IMR-90 (cell line): ENCODE measurements at regions not wholly inside any gene's neighbourhood (a gene's known extent, or its start where the extent isn't known, plus 50 kb on each side); places are given as distances from the start of the nearest gene placed in this dataset.

Source experiments
- ATAC-seq: fragments of 200-7000 bp; cut with Tn5 transposase; 2 replicates; pipeline ENCODE4 v1.9.1; 2020; ENCODE audit warnings: low read depth, mild to moderate bottlenecking, moderate library complexity
- BruUV-seq: library from RNA; stranded (reverse); fragments of 400-500 nt; replicated peaks from 2 replicates; lab custom pipeline; 2021; lab: Mats Ljungman, UMichigan
- CTCF ChIA-PET: fragments of 300-600 bp; formaldehyde crosslinking; extraction: SDS; loops from one replicate; lab custom pipeline; 2021; ENCODE audit warnings: antibody characterized with exemption; lab: Yijun Ruan, JAX
- POLR2A ChIA-PET: fragments of 300-600 bp; sonication (Branson Sonifier 250); formaldehyde crosslinking; loops from one replicate; lab custom pipeline; 2022; ENCODE audit warnings: antibody characterized with exemption; ENCODE audit not compliant: unreplicated experiment; lab: Charles Lee
- DNase-seq: peaks from one replicate; pipeline ENCODE4 v3.0.0; 2013
- H2AFZ ChIP-seq: replicated peaks from 2 replicates; pipeline ENCODE3; 2013; ENCODE audit warnings: low read length, mild to moderate bottlenecking; ENCODE audit not compliant: poor library complexity
- H2AK5ac ChIP-seq: 2 replicates; pipeline ENCODE4 v1.6.1; 2013; ENCODE audit warnings: low read depth, low read length, inconsistent platforms
- H2AK9ac ChIP-seq: replicated peaks from 2 replicates; pipeline ENCODE3; 2013; ENCODE audit warnings: mild to moderate bottlenecking, low read depth, low read length, moderate library complexity; ENCODE audit not compliant: poor library complexity
- H2BK120ac ChIP-seq: 2 replicates; pipeline ENCODE4 v1.6.1; 2013; ENCODE audit warnings: low read depth, low read length, inconsistent platforms
- H2BK15ac ChIP-seq: 3 replicates; pipeline ENCODE4 v1.6.1; 2013; ENCODE audit warnings: low read depth, low read length, inconsistent platforms
- H2BK20ac ChIP-seq: 2 replicates; pipeline ENCODE4 v1.6.1; 2013; ENCODE audit warnings: low read depth, mild to moderate bottlenecking, inconsistent platforms, low read length, moderate library complexity
- H2BK5ac ChIP-seq: 2 replicates; pipeline ENCODE4 v1.6.1; 2013; ENCODE audit warnings: mild to moderate bottlenecking, low read depth, low read length, inconsistent platforms; ENCODE audit not compliant: poor library complexity, severe bottlenecking
- H3K14ac ChIP-seq: replicated peaks from 2 replicates; pipeline ENCODE4 v1.6.1; 2013; ENCODE audit warnings: low read depth, low read length, inconsistent platforms
- H3K18ac ChIP-seq: 2 replicates; pipeline ENCODE4 v1.6.1; 2013; ENCODE audit warnings: low read depth, low read length, control low read depth
- H3K23ac ChIP-seq: 2 replicates; pipeline ENCODE4 v1.6.1; 2013; ENCODE audit warnings: low read depth, low read length, inconsistent platforms
- H3K27ac ChIP-seq: 2 replicates; pipeline ENCODE4 v1.5.1; 2013; ENCODE audit warnings: mild to moderate bottlenecking, control low read depth, low read length; ENCODE audit not compliant: insufficient read depth
- H3K27me3 ChIP-seq: 2 replicates; pipeline ENCODE4 v1.6.1; 2013; ENCODE audit warnings: low read length; ENCODE audit not compliant: control insufficient read depth, insufficient read depth
- H3K36me3 ChIP-seq: 2 replicates; pipeline ENCODE4 v1.6.1; 2013; ENCODE audit warnings: low read length, mixed read lengths; ENCODE audit not compliant: control insufficient read depth, insufficient read depth
- H3K4ac ChIP-seq: 2 replicates; pipeline ENCODE4 v1.6.1; 2013; ENCODE audit warnings: low read depth, low read length, inconsistent platforms
- H3K4me1 ChIP-seq: 2 replicates; pipeline ENCODE4 v1.6.1; 2013; ENCODE audit warnings: low read length, mixed read lengths; ENCODE audit not compliant: control insufficient read depth, insufficient read depth
- H3K4me2 ChIP-seq: 2 replicates; pipeline ENCODE4 v1.6.1; 2013; ENCODE audit warnings: low read depth, mild to moderate bottlenecking, control low read depth, low read length, moderate library complexity
- H3K4me3 ChIP-seq: 2 replicates; pipeline ENCODE4 v1.5.1; 2013; ENCODE audit warnings: low read depth, mild to moderate bottlenecking, control low read depth, low read length, moderate library complexity; ENCODE audit not compliant: insufficient read depth
- H3K56ac ChIP-seq: 2 replicates; pipeline ENCODE4 v1.6.1; 2013; ENCODE audit warnings: low read length, inconsistent platforms; ENCODE audit not compliant: insufficient read depth; ENCODE audit errors: extremely low read depth
- H3K79me1 ChIP-seq, 2 experiments: 2 replicates each; pipeline ENCODE4 v1.6.1; 2013; ENCODE audit warnings: low read length in 2 of 2, inconsistent platforms in 1 of 2, low read depth in 1 of 2
- H3K9ac ChIP-seq: 2 replicates; pipeline ENCODE4 v1.6.1; 2013; ENCODE audit warnings: low read depth, low read length, control low read depth
- H3K9me1 ChIP-seq: 2 replicates; pipeline ENCODE4 v1.6.1; 2013; ENCODE audit warnings: low read length, inconsistent platforms; ENCODE audit not compliant: insufficient read depth
- H3K9me3 ChIP-seq: 2 replicates; pipeline ENCODE4 v1.6.1; 2013; ENCODE audit warnings: low read length; ENCODE audit not compliant: control insufficient read depth, insufficient read depth
- H4K20me1 ChIP-seq: 2 replicates; pipeline ENCODE4 v1.6.1; 2013; ENCODE audit warnings: low read length, inconsistent platforms; ENCODE audit not compliant: insufficient read depth
- H4K5ac ChIP-seq: 2 replicates; pipeline ENCODE4 v1.6.1; 2013; ENCODE audit warnings: mild to moderate bottlenecking, low read depth, low read length, control low read depth
- H4K8ac ChIP-seq, 2 experiments: 2 replicates each; pipeline ENCODE4 v1.6.1; 2013; ENCODE audit warnings: low read depth in 2 of 2, low read length in 2 of 2, control low read depth in 1 of 2, inconsistent platforms in 1 of 2
- H4K91ac ChIP-seq: 2 replicates; pipeline ENCODE4 v1.6.1; 2013; ENCODE audit warnings: low read depth, low read length, inconsistent platforms; ENCODE audit not compliant: insufficient read depth
- BHLHE40 ChIP-seq: fragments of 150-350 bp; IDR thresholded peaks from 2 replicates; pipeline ENCODE4 v1.6.1; 2016; ENCODE audit warnings: mild to moderate bottlenecking, low read depth, low read length
- CEBPB ChIP-seq: IDR thresholded peaks from 2 replicates; pipeline ENCODE4 v1.6.1; 2012; ENCODE audit warnings: low read depth, low read length, improper control_type of control experiment
- CHD1 ChIP-seq: IDR thresholded peaks from 2 replicates; pipeline ENCODE4 v1.6.1; 2012; ENCODE audit warnings: low read depth, low read length, improper control_type of control experiment
- CTCF ChIP-seq: conservative IDR thresholded peaks from 2 replicates; pipeline ENCODE4 v1.5.1; 2012; ENCODE audit warnings: mild to moderate bottlenecking, low read depth, low read length, improper control_type of control experiment
- ELK1 ChIP-seq: fragments of 150-350 bp; IDR thresholded peaks from 2 replicates; pipeline ENCODE4 v1.6.1; 2016; ENCODE audit warnings: low read depth, mild to moderate bottlenecking, low read length, moderate library complexity, borderline replicate concordance
- FOS ChIP-seq: fragments of 150-350 bp; IDR thresholded peaks from 2 replicates; pipeline ENCODE4 v1.6.1; 2016; ENCODE audit warnings: low read depth, low read length
- MAFK ChIP-seq: IDR thresholded peaks from 2 replicates; pipeline ENCODE4 v1.6.1; 2012; ENCODE audit warnings: low read depth, low read length, improper control_type of control experiment
- MAZ ChIP-seq: IDR thresholded peaks from 2 replicates; pipeline ENCODE4 v1.6.1; 2012; ENCODE audit warnings: low read depth, mild to moderate bottlenecking, low read length, improper control_type of control experiment, moderate library complexity, borderline replicate concordance
- MXI1 ChIP-seq: IDR thresholded peaks from 2 replicates; pipeline ENCODE4 v1.6.1; 2012; ENCODE audit warnings: low read depth, mild to moderate bottlenecking, low read length, moderate library complexity, borderline replicate concordance
- NFE2L2 ChIP-seq: fragments of 150-350 bp; IDR thresholded peaks from 2 replicates; pipeline ENCODE4 v1.6.1; 2016; ENCODE audit warnings: low read depth, mild to moderate bottlenecking, low read length
- POLR2A ChIP-seq: IDR thresholded peaks from 2 replicates; pipeline ENCODE4 v1.6.1; 2012; ENCODE audit warnings: mild to moderate bottlenecking, low read depth, low read length
- RAD21 ChIP-seq: IDR thresholded peaks from 2 replicates; pipeline ENCODE4 v1.6.1; 2012; ENCODE audit warnings: low read length, improper control_type of control experiment
- RCOR1 ChIP-seq: IDR thresholded peaks from 2 replicates; pipeline ENCODE4 v1.6.1; 2012; ENCODE audit warnings: mild to moderate bottlenecking, low read length, improper control_type of control experiment; ENCODE audit not compliant: insufficient replicate concordance
- RFX5 ChIP-seq: IDR thresholded peaks from 2 replicates; pipeline ENCODE4 v1.8.0; 2012; ENCODE audit warnings: low read depth, mild to moderate bottlenecking, low read length, moderate library complexity
- SMC3 ChIP-seq: fragments of 150-350 bp; IDR thresholded peaks from 2 replicates; pipeline ENCODE4 v1.6.1; 2016; ENCODE audit warnings: low read depth, mild to moderate bottlenecking, antibody characterized with exemption, low read length, moderate library complexity
- USF2 ChIP-seq: fragments of 150-350 bp; IDR thresholded peaks from 2 replicates; pipeline ENCODE4 v1.6.1; 2017; ENCODE audit warnings: mild to moderate bottlenecking, antibody characterized with exemption, low read length, low read depth
- dilution Hi-C: fragments of 300-500 bp; cut with HindIII; formaldehyde crosslinking; loops from one replicate; pipeline ENCODE4 v1.14.3; 2018; ENCODE audit warnings: low sequenced_read_pairs; ENCODE audit not compliant: unreplicated experiment
- in situ Hi-C: fragments of 300-500 bp; cut with MboI; formaldehyde crosslinking; loops from 3 replicates; pipeline ENCODE4 v1.14.3; 2019; ENCODE audit warnings: low sequenced_read_pairs, inconsistent platforms, mixed read lengths
- intact Hi-C: fragments of 100-400 bp; cut with micrococcal nuclease; formaldehyde crosslinking; loops from 2 replicates; pipeline ENCODE4 v1.10.0; 2022

GRCh38 chr1:79848316-79848715 is 841.8 kb upstream of the ADGRL4 start:
- DNase-seq, result peak; percentile 10
- no peaks in the 10 kb centered on the region for H3K36me3 ChIP-seq
- no peak overlapping the region for H2BK120ac ChIP-seq
- H3K4me1 ChIP-seq, result peaks cover under 1% of the 10 kb centered on the region; the same call in 1 of the 2 replicates
- in situ Hi-C loops (no loop called here), dilution Hi-C loops (no loop called here), intact Hi-C loops (no loop called here)
- H3K27ac ChIP-seq, result no peak overlapping the region
- no peak overlapping the region for H4K91ac ChIP-seq
- CTCF ChIA-PET, result no interaction called here
- no peak overlapping the region for H3K18ac ChIP-seq
- no peak overlapping the region for H3K4ac ChIP-seq
- no peak overlapping the region for H2BK15ac ChIP-seq
- no peak overlapping the region for H3K23ac ChIP-seq
- H3K14ac ChIP-seq, result no peak overlapping the region
- H3K4me3 ChIP-seq, result no peak overlapping the region
- no peaks in the 10 kb centered on the region for H3K79me1 ChIP-seq
- no peak for TF ChIP-seq MAFK
- no peak for TF ChIP-seq BHLHE40
- no peak for TF ChIP-seq SMC3
- TF ChIP-seq RCOR1, result no peak
- TF ChIP-seq CEBPB, result no peak
- TF ChIP-seq ELK1, result no peak
- TF ChIP-seq CTCF, result no peak
- no peak for TF ChIP-seq RFX5
- no peak for TF ChIP-seq POLR2A
- TF ChIP-seq CHD1, result no peak
- TF ChIP-seq RAD21, result no peak
- no peak for TF ChIP-seq FOS
- no peak for TF ChIP-seq USF2
- TF ChIP-seq MXI1, result no peak
- no peak for TF ChIP-seq NFE2L2
- no peak for TF ChIP-seq MAZ
- H4K8ac ChIP-seq, result no peak overlapping the region
- no peak for ATAC-seq
- H3K56ac ChIP-seq, result no peak overlapping the region
- no peaks in the 10 kb centered on the region for H3K27me3 ChIP-seq
- no peaks in the 10 kb centered on the region for H3K9me1 ChIP-seq
- H2BK20ac ChIP-seq, result no peak overlapping the region
- no peaks in the 10 kb centered on the region for H3K9me3 ChIP-seq
- no peak overlapping the region for H2AK9ac ChIP-seq
- BruUV-seq, result no TSS peak
- no peak overlapping the region for H4K5ac ChIP-seq
- H3K4me2 ChIP-seq, result no peak overlapping the region
- POLR2A ChIA-PET, result no interaction called here
- H2BK5ac ChIP-seq, result no peak overlapping the region
- H3K9ac ChIP-seq, result no peak overlapping the region
- H2AFZ ChIP-seq, result no peak overlapping the region
- H2AK5ac ChIP-seq, result no peak overlapping the region
- H4K20me1 ChIP-seq, result no peaks in the 10 kb centered on the region
